Suprapubic skin (tissue), 4 donors: ENCODE measurements at regions not wholly inside any gene's neighbourhood (a gene's known extent, or its start where the extent isn't known, plus 50 kb on each side); places are given as distances from the start of the nearest gene placed in this dataset.

ENCODE experiments used
- EP300 ChIP-seq: sonication (generic); formaldehyde crosslinking; IDR thresholded peaks from one replicate; pipeline ENCODE4 v1.6.1; 2017; ENCODE audit warnings: antibody characterized with exemption
- POLR2A ChIP-seq, 2 donors: fragments of 450-650 bp; IDR thresholded peaks; one replicate each; pipeline ENCODE4 v1.6.1; 2017; ENCODE audit warnings: antibody characterized with exemption in 2 of 2, mild to moderate bottlenecking in 2 of 2, moderate library complexity in 2 of 2
- POLR2AphosphoS5 ChIP-seq, 3 donors: sonication (generic); formaldehyde crosslinking; IDR thresholded peaks; one replicate each; pipeline ENCODE4 v1.6.1; 2017; ENCODE audit warnings: antibody characterized with exemption in 3 of 3
- TF ChIP-seq, protein P1 (sequence below), 2 donors: fragments of 200-600 bp in 1 of 2; fragments of 450-650 bp in 1 of 2; sonication (generic) in 1 of 2; IDR thresholded peaks; one replicate each; pipeline ENCODE4 v1.5.1; 2016 to 2019; ENCODE audit warnings: antibody characterized with exemption in 2 of 2, mild to moderate bottlenecking in 1 of 2, moderate library complexity in 1 of 2

DNA sequence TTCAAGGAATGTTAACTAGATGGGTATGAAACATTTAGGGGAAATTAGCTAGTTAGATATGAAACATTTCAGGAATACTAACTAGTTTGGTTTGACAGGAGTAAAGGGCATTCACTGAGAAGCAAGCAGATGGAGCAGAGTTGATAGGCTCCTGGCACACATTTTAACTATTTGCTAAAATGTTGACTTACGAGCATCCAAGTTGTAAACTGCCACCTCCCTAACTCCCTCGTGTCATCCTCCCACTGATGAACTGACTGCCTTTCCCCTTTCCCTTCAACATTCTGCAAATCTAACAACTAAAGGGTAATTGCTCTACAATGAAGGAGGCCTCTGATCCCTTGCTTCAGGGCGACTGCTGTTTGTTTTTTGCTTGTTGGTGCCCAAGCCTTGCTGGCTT, 580.4 kb upstream of the FAM98A start:
- TF ChIP-seq, protein P1, sequence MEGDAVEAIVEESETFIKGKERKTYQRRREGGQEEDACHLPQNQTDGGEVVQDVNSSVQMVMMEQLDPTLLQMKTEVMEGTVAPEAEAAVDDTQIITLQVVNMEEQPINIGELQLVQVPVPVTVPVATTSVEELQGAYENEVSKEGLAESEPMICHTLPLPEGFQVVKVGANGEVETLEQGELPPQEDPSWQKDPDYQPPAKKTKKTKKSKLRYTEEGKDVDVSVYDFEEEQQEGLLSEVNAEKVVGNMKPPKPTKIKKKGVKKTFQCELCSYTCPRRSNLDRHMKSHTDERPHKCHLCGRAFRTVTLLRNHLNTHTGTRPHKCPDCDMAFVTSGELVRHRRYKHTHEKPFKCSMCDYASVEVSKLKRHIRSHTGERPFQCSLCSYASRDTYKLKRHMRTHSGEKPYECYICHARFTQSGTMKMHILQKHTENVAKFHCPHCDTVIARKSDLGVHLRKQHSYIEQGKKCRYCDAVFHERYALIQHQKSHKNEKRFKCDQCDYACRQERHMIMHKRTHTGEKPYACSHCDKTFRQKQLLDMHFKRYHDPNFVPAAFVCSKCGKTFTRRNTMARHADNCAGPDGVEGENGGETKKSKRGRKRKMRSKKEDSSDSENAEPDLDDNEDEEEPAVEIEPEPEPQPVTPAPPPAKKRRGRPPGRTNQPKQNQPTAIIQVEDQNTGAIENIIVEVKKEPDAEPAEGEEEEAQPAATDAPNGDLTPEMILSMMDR (IDR thresholded peaks at IDR 0.05), result no peak
- TF ChIP-seq POLR2AphosphoS5 (IDR thresholded peaks at IDR 0.05) (no peak), POLR2A (IDR thresholded peaks at IDR 0.05) (no peak), EP300 (no peak)
